ENCODE measurements at regions not wholly inside any gene's neighbourhood (a gene's known extent, or its start where the extent isn't known, plus 50 kb on each side); places are given as distances from the start of the nearest gene placed in this dataset.

- no peaks in the 10 kb centered on the region for H4K20me1 ChIP-seq (ENCODE audit: insufficient read depth, low read length)
- H3K27me3 ChIP-seq (ENCODE audit: control insufficient read depth in 2 of 2, insufficient read depth in 2 of 2, low read length in 2 of 2), result no peaks in the 10 kb centered on the region
- Mint-ChIP-seq H3K36me3 (no peaks in the 10 kb centered on the region), H3K27ac (no peak overlapping the region), H3K9me3 (peaks cover 4 to 22% (median 10%) of the 10 kb centered on the region in 7 donors), H3K27me3 (ENCODE audit: low read depth in 3 of 3) (no peaks in the 10 kb centered on the region), H3K4me3 (no peak overlapping the region), H3K4me1 (no peaks in the 10 kb centered on the region)
- no peaks in the 10 kb centered on the region for H3K36me3 ChIP-seq (replicated peaks in 1 of 2; ENCODE audit: control insufficient read depth in 1 of 2, insufficient read depth in 2 of 2, low read length in 2 of 2)
- TF ChIP-seq CTCF (IDR thresholded peaks at IDR 0.05), result no peak
- no CpG with 5 or more reads among the region's 1 CpG for WGBS (ENCODE audit: insufficient coverage)
- DNase-seq, result no peak
- H3K4me1 ChIP-seq (ENCODE audit: control insufficient read depth in 1 of 2, insufficient read depth in 2 of 2, low read length in 2 of 2), result no peaks in the 10 kb centered on the region
- no peak overlapping the region for H3K9ac ChIP-seq (ENCODE audit: insufficient read depth, low read length, poor library complexity, severe bottlenecking)
- intact Hi-C loops (cut with micrococcal nuclease), result no loop called here
- H3K4me3 ChIP-seq (replicated peaks in 1 of 3; ENCODE audit: low read depth in 2 of 3, low read length in 3 of 3), result no peak overlapping the region
- H3K27ac ChIP-seq (ENCODE audit: low read depth in 1 of 2, low read length in 2 of 2), result no peak overlapping the region
- no peaks in the 10 kb centered on the region for H3K79me2 ChIP-seq (ENCODE audit: insufficient read depth, low read length)
- no peak overlapping the region for H3K4me2 ChIP-seq (replicated peaks; ENCODE audit: extremely low read depth, low read length, poor library complexity, severe bottlenecking)
- no peak overlapping the region for H2AFZ ChIP-seq (ENCODE audit: insufficient read depth, low read depth, low read length, poor library complexity, severe bottlenecking)
- H3K9me3 ChIP-seq (replicated peaks in 1 of 2; ENCODE audit: control insufficient read depth in 1 of 2, insufficient read depth in 1 of 2, low read length in 2 of 2), result peaks cover 8 to 17% of the 10 kb centered on the region in 2 donors
These were observed 1206.5 kb upstream of the EPHA6 start for GRCh38 chr3:95607926-95608325.

GRCh38 chr3:95609411-95609810 lies 1205.0 kb upstream of the EPHA6 start:
- no peaks in the 10 kb centered on the region for H3K36me3 Mint-ChIP-seq
- Histone ChIP-seq H2AFZ (ENCODE audit: insufficient read depth, low read depth, low read length, poor library complexity, severe bottlenecking) (no peak overlapping the region), H3K4me1 (ENCODE audit: control insufficient read depth in 1 of 2, insufficient read depth in 2 of 2, low read length in 2 of 2) (no peaks in the 10 kb centered on the region), H3K27ac (ENCODE audit: low read depth in 1 of 2, low read length in 2 of 2) (no peak overlapping the region), H3K79me2 (ENCODE audit: insufficient read depth, low read length) (no peaks in the 10 kb centered on the region), H3K36me3 (replicated peaks in 1 of 2; ENCODE audit: control insufficient read depth in 1 of 2, insufficient read depth in 2 of 2, low read length in 2 of 2) (no peaks in the 10 kb centered on the region), H3K27me3 (ENCODE audit: control insufficient read depth in 2 of 2, insufficient read depth in 2 of 2, low read length in 2 of 2) (no peaks in the 10 kb centered on the region), H3K4me2 (replicated peaks; ENCODE audit: extremely low read depth, low read length, poor library complexity, severe bottlenecking) (no peak overlapping the region), H3K9ac (ENCODE audit: insufficient read depth, low read length, poor library complexity, severe bottlenecking) (no peak overlapping the region), H3K4me3 (replicated peaks in 1 of 3; ENCODE audit: low read depth in 2 of 3, low read length in 3 of 3) (no peak overlapping the region), H3K9me3 (replicated peaks in 1 of 2; ENCODE audit: control insufficient read depth in 1 of 2, insufficient read depth in 1 of 2, low read length in 2 of 2) (peaks cover 8 to 17% of the 10 kb centered on the region in 2 donors), H4K20me1 (ENCODE audit: insufficient read depth, low read length) (no peaks in the 10 kb centered on the region)
- no peak for DNase-seq
- peaks cover 3 to 22% (median 10%) of the 10 kb centered on the region in 7 donors for H3K9me3 Mint-ChIP-seq
- H3K27ac Mint-ChIP-seq, result no peak overlapping the region
- no peaks in the 10 kb centered on the region for H3K4me1 Mint-ChIP-seq
- TF ChIP-seq CTCF (IDR thresholded peaks at IDR 0.05), result no peak
- no peaks in the 10 kb centered on the region for H3K27me3 Mint-ChIP-seq (ENCODE audit: low read depth in 3 of 3)
- intact Hi-C loops (cut with micrococcal nuclease), result no loop called here
- no peak overlapping the region for H3K4me3 Mint-ChIP-seq

All from CD14-positive monocyte (primary cell).